Activated CD4-positive, CD25-positive, alpha-beta regulatory T cell (primary cell): ENCODE measurements at regions not wholly inside any gene's neighbourhood (a gene's known extent, or its start where the extent isn't known, plus 50 kb on each side); places are given as distances from the start of the nearest gene placed in this dataset.

Experiments used
- DNase-seq, 4 experiments: peaks; one replicate each; lab custom pipeline; 2025; lab: John Stamatoyannopoulos, UW

DNA sequence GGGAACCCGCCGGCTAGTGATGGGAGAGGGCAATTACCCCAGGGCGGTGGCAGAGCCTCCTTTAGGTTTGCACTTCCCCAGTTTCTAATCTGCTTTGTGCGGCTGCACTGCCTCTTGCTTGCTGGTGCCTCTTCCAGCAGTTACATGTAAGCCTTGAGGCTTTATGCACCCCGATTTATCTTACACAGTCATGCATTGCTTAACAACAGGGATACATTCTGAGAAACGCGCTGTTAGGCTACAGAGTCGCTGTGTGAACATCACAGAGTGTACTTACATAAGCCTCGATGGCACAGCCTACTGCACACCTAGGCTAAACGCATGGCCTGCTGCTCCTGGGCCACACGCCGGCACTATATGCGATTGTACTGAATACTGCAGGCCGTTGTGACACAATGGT is 155.6 kb upstream of the MKI67 start:
- no peak for DNase-seq

DNA sequence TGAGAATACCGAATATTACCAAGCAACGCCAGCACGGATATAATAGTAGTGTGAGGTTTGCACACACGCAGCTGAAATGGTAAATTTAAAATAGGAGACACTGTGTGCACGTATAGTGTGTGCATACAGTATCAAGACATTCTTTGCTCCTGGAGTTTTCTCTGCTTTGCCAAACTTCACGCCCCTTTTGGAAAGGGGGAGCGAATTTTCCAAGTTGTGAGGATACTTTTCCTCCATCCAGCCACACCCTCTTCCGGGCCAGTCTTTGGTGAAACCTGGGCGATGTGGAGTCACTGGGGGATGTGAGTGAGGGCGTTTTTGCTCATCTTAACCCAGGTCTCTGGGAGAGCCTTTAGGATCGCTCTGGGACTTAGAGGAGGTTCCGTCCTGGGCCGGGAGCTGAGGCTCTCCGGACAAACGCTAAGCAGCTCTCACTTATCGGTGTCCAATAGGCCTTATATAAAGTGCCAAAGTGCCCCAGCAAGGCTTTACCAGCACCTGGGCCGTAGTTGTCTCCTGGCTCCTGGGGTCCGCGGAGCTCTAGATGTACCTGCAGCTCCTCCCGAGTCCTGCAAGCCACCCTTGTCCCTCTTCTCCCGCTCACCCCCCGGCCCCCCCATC is 160.0 kb upstream of the MKI67 start:
- no peak for DNase-seq

GRCh38 chr10:128286762-128287500 is 160.7 kb upstream of the MKI67 start:
- DNase-seq = no peak

DNA sequence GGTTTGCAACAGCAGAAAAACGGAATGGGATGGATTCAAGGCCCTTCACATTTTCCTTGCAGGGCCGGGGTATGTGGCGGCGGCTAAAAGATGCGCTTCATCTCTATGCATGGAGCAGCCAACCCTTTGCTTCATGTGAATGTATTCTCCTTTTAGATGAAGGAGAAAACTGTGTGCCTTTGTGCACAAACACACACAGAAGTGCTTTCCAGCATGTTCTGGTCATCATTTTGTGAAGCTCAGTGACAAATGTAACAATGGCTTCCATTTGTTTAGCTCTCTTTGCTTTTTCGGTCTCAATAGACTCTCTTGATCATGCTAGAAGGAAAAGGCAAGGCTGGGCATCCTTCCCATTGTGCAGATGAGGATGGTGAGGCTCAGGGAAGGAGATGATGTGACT is 161.7 kb upstream of the MKI67 start:
- no peak for DNase-seq

DNA sequence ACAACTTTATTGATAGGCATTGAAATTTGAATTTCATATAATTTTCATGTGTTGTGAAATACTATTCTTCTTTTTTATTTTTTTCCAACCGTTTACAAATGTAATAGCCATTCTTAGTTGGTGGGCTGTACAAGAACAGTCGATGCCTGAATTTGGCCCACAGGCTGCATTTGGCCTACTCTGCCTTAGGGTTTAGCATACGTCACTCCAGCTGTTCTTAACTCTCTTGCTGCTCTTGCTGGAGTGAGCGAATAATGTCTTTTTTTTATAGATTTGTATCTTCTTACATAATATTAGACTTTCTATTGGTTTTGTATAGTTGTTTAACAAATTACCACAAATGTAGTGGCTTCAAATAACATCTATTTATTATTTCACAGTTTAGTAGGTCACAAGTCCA is 163.4 kb upstream of the MKI67 start:
- DNase-seq = no peak

- DNase-seq = no peak
These were observed 168.8 kb upstream of the MKI67 start for GRCh38 chr10:128295003-128295402.

DNA sequence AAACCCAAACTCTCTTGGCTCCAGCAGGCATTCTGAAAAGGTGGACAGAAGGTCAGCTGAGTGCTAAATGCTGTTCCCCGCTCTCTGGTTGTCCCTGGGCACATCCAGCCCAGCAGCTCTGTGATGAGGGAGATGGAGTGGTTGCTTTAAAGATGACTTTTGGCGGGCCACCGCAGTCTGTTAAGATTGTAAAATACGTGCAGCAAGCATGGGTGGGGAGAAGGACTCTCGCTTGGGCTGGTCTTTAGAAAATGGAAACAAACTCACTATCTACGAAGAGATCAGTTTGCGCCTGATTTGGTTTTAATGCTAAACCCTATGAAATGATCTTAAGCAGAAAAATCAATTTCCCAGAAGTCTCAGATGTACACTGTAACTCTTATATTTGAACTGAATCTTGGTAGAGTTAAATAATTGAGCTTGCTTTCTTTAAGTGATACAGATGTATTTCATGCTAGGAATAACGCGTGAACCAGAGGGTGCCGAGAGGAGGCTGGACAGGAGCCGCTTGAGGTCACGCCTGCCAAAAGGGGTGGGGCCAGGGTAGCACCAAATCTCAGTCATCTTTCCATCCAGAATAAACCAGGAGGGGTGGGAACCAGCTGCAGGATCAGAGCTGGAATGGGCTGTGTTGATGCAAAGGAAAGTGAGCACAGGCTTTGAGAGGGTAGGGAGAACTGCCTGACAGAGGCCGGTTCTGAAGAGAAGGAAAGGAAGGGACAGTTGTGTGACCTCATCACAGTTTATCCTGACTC is 170.2 kb upstream of the MKI67 start:
- no peak for DNase-seq

DNA sequence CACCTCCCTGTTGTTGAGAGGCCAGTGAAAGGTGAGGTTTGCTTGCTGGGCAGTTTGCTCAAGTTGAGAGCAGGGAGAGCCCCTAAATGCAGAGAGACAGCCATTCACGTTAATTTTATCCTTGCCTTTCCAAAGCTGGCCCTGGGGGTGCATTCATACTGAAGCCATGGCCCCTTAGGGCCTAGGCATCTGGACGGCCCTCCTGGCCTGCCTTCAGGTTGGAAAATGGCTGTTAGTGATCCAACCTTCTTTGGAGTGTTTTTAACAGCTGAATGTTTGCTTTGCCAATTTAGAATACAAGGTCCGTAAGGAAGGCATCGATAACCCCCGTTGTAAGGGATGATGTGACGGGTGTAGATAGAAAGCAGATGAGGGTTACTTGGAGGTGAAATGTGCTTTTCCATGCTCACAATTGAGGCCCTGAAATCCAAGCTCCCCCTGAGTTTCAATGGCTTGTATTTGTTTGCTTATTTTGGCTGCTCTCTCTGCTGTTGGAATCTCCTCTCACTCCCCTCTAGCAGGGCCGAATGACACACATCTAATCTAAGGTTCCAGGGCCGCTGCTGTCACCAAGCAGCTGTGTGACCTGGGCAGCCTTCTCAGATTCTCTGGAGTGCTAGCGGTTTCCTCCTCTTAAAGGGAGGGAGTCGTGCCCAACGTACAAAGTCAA is 171.6 kb upstream of the MKI67 start:
- DNase-seq = no peak

DNA sequence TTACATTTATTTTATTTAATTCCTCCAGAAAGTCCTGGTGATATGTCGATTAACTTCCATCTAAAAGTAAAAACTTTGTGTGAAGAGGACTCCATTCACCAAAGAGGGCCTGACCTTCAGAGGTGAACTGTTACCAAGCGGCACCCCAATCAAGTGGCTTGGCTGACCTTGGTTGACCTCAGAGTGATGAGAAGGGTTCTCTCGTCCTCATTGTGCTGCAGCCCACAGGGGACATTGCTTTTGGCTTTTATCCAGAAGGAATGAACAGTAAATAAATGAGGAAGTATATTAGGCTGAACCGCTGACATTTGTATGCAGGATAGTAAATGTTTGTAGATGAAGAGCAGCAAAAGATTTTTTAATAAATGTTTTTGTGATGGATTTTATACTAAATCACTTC is 172.4 kb upstream of the MKI67 start:
- DNase-seq = no peak

DNA sequence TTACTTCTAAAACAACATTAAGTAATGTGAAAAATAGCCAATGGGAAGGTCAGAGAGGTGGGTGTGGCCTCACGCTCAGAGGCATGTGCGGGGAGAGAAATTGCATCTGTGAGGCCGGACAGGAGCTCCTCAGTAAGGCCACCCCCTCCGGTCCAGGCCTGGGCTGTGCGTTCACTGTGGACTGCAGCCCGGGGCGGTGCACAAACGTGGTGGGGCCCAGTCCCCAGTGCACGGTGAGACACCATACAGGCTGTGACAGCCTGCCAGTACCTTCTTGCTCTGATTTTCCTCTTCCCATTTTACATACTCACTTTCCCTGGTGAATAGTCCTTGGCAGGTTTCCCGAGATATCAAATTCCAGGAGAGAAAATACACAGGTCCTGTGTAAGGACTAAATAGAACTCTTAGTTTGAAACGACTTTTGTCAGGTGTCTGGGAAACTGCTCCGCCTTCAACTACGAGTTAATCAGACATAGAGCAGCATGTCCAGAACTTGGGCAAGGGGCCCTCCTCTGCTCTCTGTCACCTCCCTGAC is 174.1 kb upstream of the MKI67 start:
- no peak for DNase-seq

- no peak for DNase-seq
These were observed 174.8 kb upstream of the MKI67 start for GRCh38 chr10:128301051-128301450.

GRCh38 chr10:128302808-128303207 is 176.6 kb upstream of the MKI67 start:
- no peak for DNase-seq

DNA sequence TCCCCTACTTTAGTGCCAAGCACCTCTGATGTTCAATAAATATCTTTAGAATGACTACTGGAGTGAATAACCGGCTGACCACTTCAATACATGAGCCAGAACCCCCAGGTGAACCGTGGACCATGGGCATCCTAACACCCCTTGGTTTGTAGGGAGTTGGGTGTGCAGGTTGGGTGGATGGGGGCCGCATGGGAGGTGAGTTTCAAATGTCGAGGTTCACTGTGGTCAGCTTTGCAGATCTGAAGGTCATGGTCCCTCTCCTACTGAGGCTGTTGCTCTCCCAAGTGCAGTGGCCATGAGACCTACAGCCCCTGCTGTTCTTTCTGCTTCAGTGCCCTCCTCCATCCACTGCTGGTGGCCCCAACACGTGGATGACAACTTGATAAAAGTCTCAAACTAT is 178.0 kb upstream of the MKI67 start:
- no peak for DNase-seq

DNA sequence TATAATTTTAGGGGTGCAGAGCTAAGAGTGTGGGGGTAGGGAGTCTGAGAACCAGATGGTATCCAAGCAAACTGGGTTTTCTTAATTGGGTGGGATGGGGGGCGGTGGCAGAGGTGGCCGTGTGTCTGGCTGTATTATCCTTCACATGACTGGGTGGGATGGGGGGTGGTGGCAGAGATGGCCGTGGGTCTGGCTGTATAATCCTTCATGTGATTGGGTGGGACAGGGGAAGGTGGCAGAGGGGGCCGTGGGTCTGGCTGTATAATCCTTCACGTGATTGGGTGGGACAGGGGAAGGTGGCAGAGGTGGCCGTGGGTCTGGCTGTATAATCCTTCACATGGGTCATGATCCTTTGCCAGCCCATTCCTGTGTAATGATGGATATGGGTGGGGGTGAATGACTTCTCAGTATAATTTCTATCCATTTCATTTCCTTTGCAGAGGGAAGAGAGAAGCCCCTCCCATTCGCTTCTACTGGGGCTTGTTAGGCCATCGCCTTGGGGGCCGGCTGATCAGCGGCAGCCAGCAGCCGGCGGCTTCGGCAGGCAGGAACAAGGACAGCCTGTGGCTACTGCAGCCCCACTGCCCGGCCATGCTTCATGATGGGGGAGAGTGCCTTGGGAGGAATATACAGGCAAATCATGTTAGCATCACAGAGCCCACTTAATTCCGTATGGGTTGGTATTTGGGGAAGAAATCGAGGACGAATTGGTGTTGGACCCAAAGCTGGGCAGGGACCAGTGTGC is 179.6 kb upstream of the MKI67 start:
- DNase-seq = no peak

DNA sequence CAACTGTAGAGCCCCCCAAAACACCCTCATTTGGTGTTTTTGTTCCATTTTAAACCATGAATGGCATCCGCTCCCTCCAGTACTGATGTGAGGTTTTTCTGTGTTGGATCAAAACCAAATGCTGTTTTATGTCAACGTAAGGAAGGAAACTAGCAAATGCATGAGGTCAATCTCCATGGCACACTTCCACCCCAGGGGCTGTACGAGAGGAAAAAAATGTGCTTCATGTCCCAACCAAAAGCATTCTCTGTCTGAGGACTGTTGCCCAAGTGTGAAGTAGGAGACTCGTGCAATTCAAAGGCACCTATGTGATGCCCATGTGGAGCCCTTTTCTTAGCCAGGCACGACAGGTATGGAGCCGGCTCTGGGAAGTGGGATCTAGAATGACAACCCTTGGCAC is 180.3 kb upstream of the MKI67 start:
- DNase-seq = no peak

DNA sequence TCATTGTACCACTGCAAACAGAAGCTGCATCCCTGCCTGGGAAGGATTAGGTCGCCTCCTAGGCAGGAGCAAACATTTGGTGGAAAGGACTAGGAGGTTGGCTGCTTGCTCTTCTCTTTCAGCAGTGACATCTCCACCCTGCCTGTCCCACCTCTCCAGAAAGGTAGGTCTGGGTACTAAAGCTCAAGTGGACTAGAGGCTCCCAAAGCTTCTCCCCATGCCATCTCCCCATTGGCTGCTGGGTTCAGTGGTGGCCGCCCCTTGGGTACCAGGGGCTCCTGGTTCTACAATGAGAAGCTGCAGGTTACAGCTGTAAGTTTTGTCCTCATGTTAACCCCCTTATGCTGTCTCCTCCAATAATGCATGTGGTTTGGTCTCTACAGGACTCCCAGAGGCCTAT is 180.7 kb upstream of the MKI67 start:
- no peak for DNase-seq

- no peak for DNase-seq
These were observed 181.6 kb upstream of the MKI67 start for GRCh38 chr10:128307820-128308219.

GRCh38 chr10:128310971-128311658 is 184.9 kb upstream of the MKI67 start:
- no peak for DNase-seq

GRCh38 chr10:128312250-128312649 is 186.0 kb upstream of the MKI67 start:
- no peak for DNase-seq

DNA sequence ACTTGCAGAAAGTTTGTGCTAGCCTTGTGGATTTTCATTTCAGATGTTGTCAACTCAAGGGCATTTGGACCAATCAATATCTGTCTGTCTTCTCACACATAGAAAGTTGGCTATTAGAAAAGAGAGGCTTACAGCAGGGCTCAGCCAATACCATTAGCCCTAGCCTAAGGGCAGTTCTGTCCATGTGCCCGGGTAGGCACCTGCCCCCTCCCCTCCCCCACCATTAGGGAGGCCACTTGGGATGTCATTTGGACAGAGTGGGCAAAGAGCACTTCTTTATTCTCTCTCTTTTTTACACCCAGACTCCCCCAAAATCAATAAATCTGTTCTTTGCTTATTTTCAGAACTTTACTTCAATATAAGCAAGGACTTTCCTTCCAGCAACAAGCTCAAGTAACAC is 188.5 kb upstream of the MKI67 start:
- no peak for DNase-seq

GRCh38 chr10:128316121-128316726 is 190.0 kb upstream of the MKI67 start:
- DNase-seq = no peak
